OCI-LY1 (cell line): ENCODE measurements at regions not wholly inside any gene's neighbourhood (a gene's known extent, or its start where the extent isn't known, plus 50 kb on each side); places are given as distances from the start of the nearest gene placed in this dataset.

ENCODE experiments used
- EZH2 ChIP-seq: fragments of 200-600 bp; sonication (generic), shearing (Covaris generic); IDR thresholded peaks from 2 replicates; pipeline ENCODE4 v1.8.0; 2017; ENCODE audit warnings: borderline replicate concordance, mixed run types, mild to moderate bottlenecking, antibody characterized with exemption, low read length, moderate library complexity, mixed read lengths
- TF ChIP-seq, protein P1 (sequence below): fragments of 200-600 bp; sonication (generic), shearing (Covaris generic); IDR thresholded peaks from 2 replicates; pipeline ENCODE4 v1.5.1; 2017; ENCODE audit warnings: mild to moderate bottlenecking, antibody characterized with exemption, low read length, moderate library complexity, mixed read lengths

DNA sequence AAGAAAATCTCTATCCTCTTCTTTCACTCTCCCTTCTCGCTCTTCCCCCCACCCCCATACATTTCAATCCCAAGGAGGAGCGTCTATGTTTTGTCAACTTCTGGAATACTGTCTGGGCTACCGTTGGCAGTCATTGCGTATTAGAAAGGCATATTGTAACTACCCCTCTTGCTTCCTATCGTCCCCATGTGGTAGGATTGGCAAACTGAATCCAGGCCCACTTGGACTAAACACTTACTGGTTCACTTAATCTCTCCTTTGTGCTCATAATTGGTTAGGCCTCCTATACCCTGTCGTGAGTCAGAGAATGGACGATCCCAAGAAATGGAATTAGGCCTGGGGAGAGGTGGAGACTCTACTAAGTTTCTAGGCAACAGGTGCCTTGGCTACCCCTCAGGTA is 68.8 kb upstream of the SLC8A3 start:
- no peak for TF ChIP-seq EZH2
- TF ChIP-seq, protein P1, sequence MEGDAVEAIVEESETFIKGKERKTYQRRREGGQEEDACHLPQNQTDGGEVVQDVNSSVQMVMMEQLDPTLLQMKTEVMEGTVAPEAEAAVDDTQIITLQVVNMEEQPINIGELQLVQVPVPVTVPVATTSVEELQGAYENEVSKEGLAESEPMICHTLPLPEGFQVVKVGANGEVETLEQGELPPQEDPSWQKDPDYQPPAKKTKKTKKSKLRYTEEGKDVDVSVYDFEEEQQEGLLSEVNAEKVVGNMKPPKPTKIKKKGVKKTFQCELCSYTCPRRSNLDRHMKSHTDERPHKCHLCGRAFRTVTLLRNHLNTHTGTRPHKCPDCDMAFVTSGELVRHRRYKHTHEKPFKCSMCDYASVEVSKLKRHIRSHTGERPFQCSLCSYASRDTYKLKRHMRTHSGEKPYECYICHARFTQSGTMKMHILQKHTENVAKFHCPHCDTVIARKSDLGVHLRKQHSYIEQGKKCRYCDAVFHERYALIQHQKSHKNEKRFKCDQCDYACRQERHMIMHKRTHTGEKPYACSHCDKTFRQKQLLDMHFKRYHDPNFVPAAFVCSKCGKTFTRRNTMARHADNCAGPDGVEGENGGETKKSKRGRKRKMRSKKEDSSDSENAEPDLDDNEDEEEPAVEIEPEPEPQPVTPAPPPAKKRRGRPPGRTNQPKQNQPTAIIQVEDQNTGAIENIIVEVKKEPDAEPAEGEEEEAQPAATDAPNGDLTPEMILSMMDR = peak; percentile 78
